Loucy (cell line): ENCODE measurements at regions not wholly inside any gene's neighbourhood (a gene's known extent, or its start where the extent isn't known, plus 50 kb on each side); places are given as distances from the start of the nearest gene placed in this dataset.

Experiments used
- EZH2phosphoT487 ChIP-seq: fragments of 200-600 bp; IDR thresholded peaks from 2 replicates; pipeline ENCODE4 v1.6.1; 2018; ENCODE audit warnings: antibody characterized with exemption, mild to moderate bottlenecking, moderate library complexity, borderline replicate concordance
- TF ChIP-seq, protein P1 (sequence below): fragments of 200-600 bp; sonication (generic); conservative IDR thresholded peaks from 2 replicates; pipeline ENCODE4 v1.5.1; 2014; ENCODE audit warnings: mild to moderate bottlenecking, antibody characterized with exemption, low read length

DNA sequence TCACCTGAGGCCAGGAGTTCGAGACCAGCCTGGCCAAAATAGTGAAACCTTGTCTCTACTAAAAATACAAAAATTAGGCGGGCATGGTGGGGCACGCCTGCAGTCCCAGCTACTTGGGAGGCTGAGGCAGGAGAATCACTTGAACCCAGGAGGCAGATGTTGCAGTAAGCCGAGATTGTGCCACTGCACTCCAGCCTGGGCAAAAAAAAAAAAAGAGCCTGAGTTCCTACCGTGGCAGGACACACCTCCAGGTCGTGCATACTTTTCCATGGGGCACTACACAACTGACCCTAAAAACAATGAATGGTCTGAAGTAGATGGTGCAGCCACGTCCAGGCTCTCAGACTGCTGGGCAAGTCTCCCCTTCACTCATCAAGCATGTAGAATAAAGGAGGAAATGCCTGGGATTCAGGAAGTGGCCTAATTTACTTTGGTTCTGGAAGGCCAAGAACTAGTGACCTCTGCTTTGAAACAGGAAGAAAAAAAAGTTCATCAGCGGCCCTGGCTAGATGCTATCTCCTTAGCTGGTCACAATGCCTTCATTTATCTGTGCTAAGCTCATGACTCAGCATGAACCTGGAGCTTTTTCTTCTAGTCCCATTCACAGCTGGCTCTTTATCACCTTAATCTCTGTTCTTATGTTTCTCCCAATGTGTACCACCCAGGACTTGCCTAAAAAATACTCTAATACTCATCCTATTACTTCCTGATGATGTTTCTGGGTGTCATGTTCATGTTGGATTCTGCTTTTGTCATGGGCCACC lies 55.8 kb upstream of the OR6J1 start:
- TF ChIP-seq, protein P1, sequence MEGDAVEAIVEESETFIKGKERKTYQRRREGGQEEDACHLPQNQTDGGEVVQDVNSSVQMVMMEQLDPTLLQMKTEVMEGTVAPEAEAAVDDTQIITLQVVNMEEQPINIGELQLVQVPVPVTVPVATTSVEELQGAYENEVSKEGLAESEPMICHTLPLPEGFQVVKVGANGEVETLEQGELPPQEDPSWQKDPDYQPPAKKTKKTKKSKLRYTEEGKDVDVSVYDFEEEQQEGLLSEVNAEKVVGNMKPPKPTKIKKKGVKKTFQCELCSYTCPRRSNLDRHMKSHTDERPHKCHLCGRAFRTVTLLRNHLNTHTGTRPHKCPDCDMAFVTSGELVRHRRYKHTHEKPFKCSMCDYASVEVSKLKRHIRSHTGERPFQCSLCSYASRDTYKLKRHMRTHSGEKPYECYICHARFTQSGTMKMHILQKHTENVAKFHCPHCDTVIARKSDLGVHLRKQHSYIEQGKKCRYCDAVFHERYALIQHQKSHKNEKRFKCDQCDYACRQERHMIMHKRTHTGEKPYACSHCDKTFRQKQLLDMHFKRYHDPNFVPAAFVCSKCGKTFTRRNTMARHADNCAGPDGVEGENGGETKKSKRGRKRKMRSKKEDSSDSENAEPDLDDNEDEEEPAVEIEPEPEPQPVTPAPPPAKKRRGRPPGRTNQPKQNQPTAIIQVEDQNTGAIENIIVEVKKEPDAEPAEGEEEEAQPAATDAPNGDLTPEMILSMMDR = no peak
- TF ChIP-seq EZH2phosphoT487 = no peak
